Panc1 (cell line): ENCODE measurements at regions not wholly inside any gene's neighbourhood (a gene's known extent, or its start where the extent isn't known, plus 50 kb on each side); places are given as distances from the start of the nearest gene placed in this dataset.

Experiments
- ATAC-seq: fragments of 200-7000 bp; cut with Tn5 transposase; 2 replicates; pipeline ENCODE4 v1.9.1; 2020; ENCODE audit warnings: mild to moderate bottlenecking, moderate library complexity
- BruUV-seq: library from RNA; stranded (reverse); fragments of 400-500 nt; replicated peaks from 2 replicates; lab custom pipeline; 2021; lab: Mats Ljungman, UMichigan
- CTCF ChIA-PET: fragments of 300-600 bp; sonication (Branson Sonifier 250); formaldehyde crosslinking; loops from one replicate; lab custom pipeline; 2022; ENCODE audit warnings: antibody characterized with exemption; lab: Charles Lee
- POLR2A ChIA-PET: fragments of 300-600 bp; sonication (Branson Sonifier 250); formaldehyde crosslinking; loops from one replicate; lab custom pipeline; 2022; ENCODE audit warnings: antibody characterized with exemption; lab: Charles Lee
- DNase-seq: peaks from one replicate; pipeline ENCODE4 v3.0.0-alpha.2; 2010; ENCODE audit warnings: low read depth, low spot score
- H3K27ac ChIP-seq: 2 replicates; pipeline ENCODE4 v1.5.1; 2011; ENCODE audit warnings: mild to moderate bottlenecking, low read length, inconsistent platforms
- H3K27me3 ChIP-seq: fragments of 200-500 bp; sonication (Bioruptor generic); 2 replicates; pipeline ENCODE4 v1.6.0; 2014; ENCODE audit warnings: low read length, inconsistent platforms; ENCODE audit not compliant: control insufficient read depth, insufficient read depth
- H3K36me3 ChIP-seq: fragments of 200-500 bp; sonication (Bioruptor generic); 2 replicates; pipeline ENCODE4 v1.5.1; 2014; ENCODE audit warnings: inconsistent platforms, mild to moderate bottlenecking, low read length, moderate library complexity; ENCODE audit not compliant: control insufficient read depth, insufficient read depth
- H3K4me1 ChIP-seq: 2 replicates; pipeline ENCODE4 v1.5.1; 2011; ENCODE audit warnings: inconsistent platforms, mild to moderate bottlenecking, low read length, moderate library complexity; ENCODE audit not compliant: control insufficient read depth, insufficient read depth
- H3K4me3 ChIP-seq, 2 experiments: 2 replicates each; pipeline ENCODE4 v1.5.1; 2011 to 2012; ENCODE audit warnings: low read depth in 2 of 2, low read length in 2 of 2, mild to moderate bottlenecking in 2 of 2, inconsistent platforms in 1 of 2, moderate library complexity in 1 of 2
- H3K9me3 ChIP-seq: fragments of 200-500 bp; sonication (Bioruptor generic); 2 replicates; pipeline ENCODE4 v1.5.1; 2014; ENCODE audit warnings: low read depth, mild to moderate bottlenecking, inconsistent platforms, low read length, moderate library complexity; ENCODE audit not compliant: control insufficient read depth, insufficient read depth
- CTCF ChIP-seq: fragments of 450-650 bp; IDR thresholded peaks from 2 replicates; pipeline ENCODE4 v1.5.1; 2017; ENCODE audit warnings: mild to moderate bottlenecking
- POLR2AphosphoS5 ChIP-seq: IDR thresholded peaks from 2 replicates; pipeline ENCODE4 v1.6.1; 2012; ENCODE audit warnings: mild to moderate bottlenecking, low read depth, low read length, moderate library complexity
- REST ChIP-seq, 2 experiments: IDR thresholded peaks; 2 replicates each; pipeline ENCODE4 v1.6.1; 2011 to 2012; ENCODE audit warnings: low read depth in 2 of 2, control low read depth in 1 of 2, low read length in 1 of 2, mild to moderate bottlenecking in 1 of 2, moderate library complexity in 1 of 2; ENCODE audit not compliant: insufficient read depth in 1 of 2
- SIN3A ChIP-seq: IDR thresholded peaks from 2 replicates; pipeline ENCODE4 v1.6.1; 2012; ENCODE audit warnings: low read depth, mild to moderate bottlenecking, low read length, moderate library complexity, borderline replicate concordance; ENCODE audit not compliant: insufficient read depth
- TCF7L2 ChIP-seq: IDR thresholded peaks from 2 replicates; pipeline ENCODE4 v1.6.1; 2011; ENCODE audit warnings: mild to moderate bottlenecking, low read depth, low read length, inconsistent platforms
- in situ Hi-C: cut with HindIII; loops from 2 replicates; pipeline ENCODE4 v1.10.0; 2016; ENCODE audit warnings: low sequenced_read_pairs, low pct_unique_long_range_greater_than_20kb
- intact Hi-C: fragments of 100-400 bp; cut with micrococcal nuclease; formaldehyde crosslinking; loops from one replicate; pipeline ENCODE4 v1.10.0; 2022; ENCODE audit not compliant: unreplicated experiment

GRCh38 chr12:126507231-126507630 lies 1442.0 kb downstream of the AACS start:
- Histone ChIP-seq H3K9me3 (no peaks in the 10 kb centered on the region), H3K4me3 (no peak overlapping the region), H3K27ac (no peak overlapping the region), H3K27me3 (no peaks in the 10 kb centered on the region), H3K36me3 (no peaks in the 10 kb centered on the region; the same call in 1 of the 2 replicates), H3K4me1 (no peaks in the 10 kb centered on the region)
- TF ChIP-seq SIN3A (no peak), POLR2AphosphoS5 (no peak), REST (IDR thresholded peaks at IDR 0.05; ENCODE audit: insufficient read depth in 1 of 2, low read depth in 2 of 2, low read length in 1 of 2) (no peak), TCF7L2 (no peak), CTCF (no peak)
- no TSS peak for BruUV-seq
- intact Hi-C loops: no loop called here
- DNase-seq: no peak
- ChIA-PET POLR2A (no interaction called here), CTCF (no interaction called here)
- in situ Hi-C loops: no loop called here
- ATAC-seq: no peak

- in situ Hi-C loops (no loop called here), intact Hi-C loops (no loop called here)
- ChIA-PET POLR2A (no interaction called here), CTCF (no interaction called here)
- BruUV-seq: no TSS peak
- ATAC-seq (no peak), DNase-seq (no peak)
- Histone ChIP-seq H3K27me3 (no peaks in the 10 kb centered on the region), H3K4me1 (no peaks in the 10 kb centered on the region), H3K4me3 (no peak overlapping the region), H3K27ac (no peak overlapping the region), H3K36me3 (no peaks in the 10 kb centered on the region), H3K9me3 (no peaks in the 10 kb centered on the region)
- no peak for TF ChIP-seq REST (IDR thresholded peaks at IDR 0.05; ENCODE audit: insufficient read depth in 1 of 2, low read depth in 2 of 2, low read length in 1 of 2)
These were observed 1444.3 kb downstream of the AACS start for GRCh38 chr12:126509572-126509971.
